ENCODE measurements at regions not wholly inside any gene's neighbourhood (a gene's known extent, or its start where the extent isn't known, plus 50 kb on each side); places are given as distances from the start of the nearest gene placed in this dataset.

DNA sequence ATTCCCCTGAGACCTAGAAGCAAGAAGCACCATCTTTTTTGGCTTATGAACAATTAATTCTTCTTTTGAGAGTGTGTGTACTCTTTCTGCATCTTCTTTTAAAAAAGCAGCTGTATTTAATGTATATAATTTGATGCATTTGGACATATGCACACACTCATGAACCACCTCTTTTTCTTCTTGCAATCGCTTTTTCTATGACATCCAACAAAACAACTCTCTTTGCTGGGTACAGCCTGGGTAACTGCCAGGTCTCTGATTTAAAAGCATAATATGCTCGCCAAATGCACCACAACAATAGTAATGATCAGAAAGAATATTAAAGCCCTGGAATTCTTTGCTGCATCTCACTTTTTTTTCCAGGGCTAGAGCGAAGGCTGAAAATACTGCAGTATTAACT is 97.3 kb downstream of the HAPSTR1 start:
- intact Hi-C loops (cut with DNase I, micrococcal nuclease): no loop called here
- DNase-seq (no peak), ATAC-seq (no peak)
- no peak overlapping the region for H3K4me3 Mint-ChIP-seq
- H3K4me1 Mint-ChIP-seq: no peaks in the 10 kb centered on the region
- CTCF ChIA-PET: no interaction called here
- H3K27me3 Mint-ChIP-seq: no peaks in the 10 kb centered on the region
- H3K27ac Mint-ChIP-seq: no peak overlapping the region
- POLR2A ChIA-PET: no interaction called here
- no peaks in the 10 kb centered on the region for H3K9me3 Mint-ChIP-seq (ENCODE audit: low read depth)
- H3K36me3 Mint-ChIP-seq (ENCODE audit: low read depth): no peaks in the 10 kb centered on the region

DNA sequence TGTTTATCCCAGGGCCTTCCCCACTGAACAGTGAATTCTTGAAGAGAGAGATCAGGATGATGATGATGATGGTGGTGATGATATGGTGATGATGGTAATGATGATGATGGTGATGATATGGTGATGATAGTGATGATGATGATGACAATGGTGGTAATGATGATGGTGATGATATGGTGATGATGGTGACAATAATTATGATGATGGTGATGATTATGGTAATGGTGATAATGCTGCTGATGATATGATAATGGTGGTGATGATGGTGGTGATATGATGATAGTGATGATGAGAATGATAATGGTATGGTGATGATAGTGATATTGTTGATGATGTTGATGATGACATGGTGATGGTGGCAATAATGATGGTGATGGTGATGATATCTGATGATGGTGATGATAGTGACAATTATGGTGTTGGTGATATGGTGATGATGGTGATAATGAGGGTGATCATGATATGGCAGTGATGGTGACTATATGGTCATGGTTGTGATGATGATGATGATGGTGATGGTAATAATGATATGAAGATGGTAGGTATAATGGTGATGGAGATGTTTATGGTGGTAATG is 99.9 kb downstream of the HAPSTR1 start:
- Mint-ChIP-seq H3K4me1 (no peaks in the 10 kb centered on the region), H3K27ac (no peak overlapping the region), H3K4me3 (no peak overlapping the region), H3K9me3 (ENCODE audit: low read depth) (no peaks in the 10 kb centered on the region), H3K36me3 (ENCODE audit: low read depth) (no peaks in the 10 kb centered on the region), H3K27me3 (no peaks in the 10 kb centered on the region)
- ChIA-PET POLR2A (no interaction called here), CTCF (no interaction called here)
- ATAC-seq (no peak), DNase-seq (no peak)
- intact Hi-C loops (cut with DNase I, micrococcal nuclease): no loop called here

DNA sequence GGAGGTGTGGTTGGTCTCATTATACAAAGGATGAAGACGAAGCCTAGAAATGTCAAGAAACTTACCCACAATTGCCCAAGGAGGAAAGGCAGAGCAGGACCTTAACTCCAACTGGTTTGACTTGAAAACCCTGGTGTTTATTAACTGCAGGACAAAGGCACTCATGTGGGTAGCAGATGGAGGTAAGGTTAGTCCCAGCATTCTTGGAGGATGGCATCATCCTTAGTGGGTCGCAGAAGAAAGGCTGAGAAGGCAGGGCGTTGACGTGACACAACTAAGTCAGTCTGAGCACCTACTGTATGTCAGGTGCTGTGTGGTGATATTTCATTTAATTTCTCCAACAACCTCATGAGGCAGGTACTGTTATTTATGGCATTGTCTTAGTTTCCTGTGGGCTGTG is 101.3 kb downstream of the HAPSTR1 start:
- no peak overlapping the region for H3K4me3 Mint-ChIP-seq
- no peaks in the 10 kb centered on the region for H3K36me3 Mint-ChIP-seq (ENCODE audit: low read depth)
- ChIA-PET CTCF (no interaction called here), POLR2A (no interaction called here)
- no peak overlapping the region for H3K27ac Mint-ChIP-seq
- H3K4me1 Mint-ChIP-seq: no peaks in the 10 kb centered on the region
- intact Hi-C loops (cut with DNase I, micrococcal nuclease): no loop called here
- no peaks in the 10 kb centered on the region for H3K27me3 Mint-ChIP-seq
- no peaks in the 10 kb centered on the region for H3K9me3 Mint-ChIP-seq (ENCODE audit: low read depth)
- ATAC-seq (no peak), DNase-seq (no peak)

DNA sequence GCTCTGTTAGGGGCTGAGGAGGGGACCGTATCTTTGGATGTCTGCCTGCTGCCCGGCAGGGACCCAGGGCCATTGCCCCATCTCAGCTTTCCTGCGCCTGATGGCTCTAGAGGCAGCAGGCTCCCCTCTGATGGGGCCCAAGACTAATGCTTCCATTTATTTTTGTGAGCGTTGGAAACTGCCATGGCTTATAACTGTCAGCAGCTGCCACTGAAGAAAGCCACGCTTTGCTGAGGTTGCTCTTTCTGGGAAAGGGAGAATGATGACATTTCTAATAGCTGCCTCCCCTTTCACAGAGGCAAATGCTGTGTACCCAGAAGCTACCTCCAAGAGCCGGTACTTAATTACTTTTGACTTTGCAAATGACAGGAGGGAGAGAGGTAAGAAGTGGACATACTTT is 103.8 kb downstream of the HAPSTR1 start:
- Mint-ChIP-seq H3K36me3 (ENCODE audit: low read depth) (no peaks in the 10 kb centered on the region), H3K4me3 (no peak overlapping the region), H3K27ac (no peak overlapping the region), H3K4me1 (no peaks in the 10 kb centered on the region), H3K27me3 (peaks cover 4% of the 10 kb centered on the region), H3K9me3 (ENCODE audit: low read depth) (no peaks in the 10 kb centered on the region)
- ChIA-PET POLR2A (no interaction called here), CTCF (no interaction called here)
- ATAC-seq (no peak), DNase-seq (no peak)
- intact Hi-C loops (cut with DNase I, micrococcal nuclease): no loop called here

DNA sequence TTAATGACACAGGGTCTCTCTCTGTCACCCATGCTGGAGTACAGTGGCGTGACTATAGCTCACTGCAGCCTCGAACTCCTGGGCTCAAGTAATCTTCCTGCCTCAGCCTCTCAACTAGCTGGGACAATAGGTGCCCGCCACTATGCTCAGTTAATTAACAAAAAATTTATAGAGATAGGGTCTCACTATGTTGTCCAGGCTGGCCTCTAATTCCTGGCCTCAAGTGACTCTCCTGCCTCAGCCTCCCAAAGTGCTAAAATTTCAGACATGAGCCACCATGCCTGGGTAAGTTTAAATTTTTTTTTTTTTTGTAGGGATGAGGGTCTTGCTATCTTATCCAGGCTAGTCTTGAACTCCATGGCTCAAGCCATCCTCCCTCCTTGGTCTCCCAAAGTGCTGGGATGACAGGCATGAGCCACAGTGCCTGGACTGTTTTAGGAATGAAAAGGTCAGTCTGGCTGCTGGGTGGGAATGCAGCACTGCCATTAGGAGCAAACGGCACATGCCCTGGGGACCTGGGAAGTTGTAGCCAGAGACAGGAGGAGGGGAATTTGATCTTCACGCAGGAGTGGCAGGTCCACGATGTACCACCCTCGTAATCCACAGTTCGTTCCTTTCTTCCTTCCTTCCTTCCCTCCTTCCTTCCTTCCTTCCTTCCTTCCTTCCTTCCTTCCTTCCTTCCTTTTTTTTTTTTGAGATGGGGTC is 106.7 kb downstream of the HAPSTR1 start:
- ATAC-seq (no peak), DNase-seq (no peak)
- Mint-ChIP-seq H3K9me3 (ENCODE audit: low read depth) (no peaks in the 10 kb centered on the region), H3K4me1 (no peaks in the 10 kb centered on the region), H3K4me3 (no peak overlapping the region), H3K36me3 (ENCODE audit: low read depth) (no peaks in the 10 kb centered on the region), H3K27ac (no peak overlapping the region), H3K27me3 (peaks cover 6% of the 10 kb centered on the region)
- ChIA-PET CTCF (no interaction called here), POLR2A (no interaction called here)
- intact Hi-C loops (cut with DNase I, micrococcal nuclease): no loop called here

DNA sequence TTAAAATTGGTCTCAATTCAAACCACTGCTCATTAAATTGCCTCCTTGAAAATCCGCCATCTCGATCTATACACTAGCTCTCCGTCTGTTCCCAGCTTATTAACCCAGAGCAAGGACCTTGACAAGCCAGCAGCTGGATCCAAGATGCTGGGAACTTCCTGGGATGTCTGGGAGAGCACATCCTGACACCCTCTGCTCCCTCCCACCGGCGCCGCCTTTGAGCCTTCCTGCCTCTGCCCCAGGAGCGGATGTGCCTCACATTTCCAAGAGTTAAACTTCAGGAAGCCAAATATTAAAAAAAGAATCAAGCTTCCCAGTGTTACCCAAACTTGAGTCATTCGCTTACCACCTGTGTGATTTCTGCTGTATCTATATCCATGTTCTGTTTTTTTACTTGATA is 107.9 kb downstream of the HAPSTR1 start:
- H3K27ac Mint-ChIP-seq: no peak overlapping the region
- POLR2A ChIA-PET: no interaction called here
- CTCF ChIA-PET: no interaction called here
- intact Hi-C loops (cut with DNase I, micrococcal nuclease): no loop called here
- no peaks in the 10 kb centered on the region for H3K4me1 Mint-ChIP-seq
- no peaks in the 10 kb centered on the region for H3K36me3 Mint-ChIP-seq (ENCODE audit: low read depth)
- DNase-seq: no peak
- peaks cover 10% of the 10 kb centered on the region for H3K27me3 Mint-ChIP-seq
- H3K4me3 Mint-ChIP-seq: no peak overlapping the region
- H3K9me3 Mint-ChIP-seq (ENCODE audit: low read depth): no peaks in the 10 kb centered on the region
- no peak for ATAC-seq

DNA sequence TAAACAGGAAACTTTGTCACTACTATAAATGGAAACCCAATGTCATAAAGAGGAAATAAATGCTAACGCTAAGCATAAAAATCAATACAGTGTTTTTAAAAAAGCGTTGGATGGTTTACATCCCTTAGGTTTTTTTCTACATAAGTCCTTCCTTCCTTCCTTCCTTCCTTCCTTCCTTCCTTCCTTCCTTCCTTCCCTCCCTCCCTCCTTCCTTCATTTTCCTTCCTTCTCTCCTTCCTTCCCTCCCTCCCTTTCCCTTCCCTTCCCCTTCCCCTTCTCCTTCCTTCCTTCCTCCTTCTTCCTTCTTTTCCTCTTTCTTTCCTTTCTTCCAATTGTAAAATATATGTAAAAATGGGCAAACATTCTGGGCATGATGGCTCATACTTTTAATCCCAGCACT is 108.3 kb downstream of the HAPSTR1 start:
- ATAC-seq (no peak), DNase-seq (no peak)
- ChIA-PET POLR2A (no interaction called here), CTCF (no interaction called here)
- Mint-ChIP-seq H3K27me3 (peaks cover 10% of the 10 kb centered on the region), H3K4me1 (no peaks in the 10 kb centered on the region), H3K36me3 (ENCODE audit: low read depth) (no peaks in the 10 kb centered on the region), H3K9me3 (ENCODE audit: low read depth) (no peaks in the 10 kb centered on the region), H3K27ac (no peak overlapping the region), H3K4me3 (no peak overlapping the region)
- intact Hi-C loops (cut with DNase I, micrococcal nuclease): no loop called here

DNA sequence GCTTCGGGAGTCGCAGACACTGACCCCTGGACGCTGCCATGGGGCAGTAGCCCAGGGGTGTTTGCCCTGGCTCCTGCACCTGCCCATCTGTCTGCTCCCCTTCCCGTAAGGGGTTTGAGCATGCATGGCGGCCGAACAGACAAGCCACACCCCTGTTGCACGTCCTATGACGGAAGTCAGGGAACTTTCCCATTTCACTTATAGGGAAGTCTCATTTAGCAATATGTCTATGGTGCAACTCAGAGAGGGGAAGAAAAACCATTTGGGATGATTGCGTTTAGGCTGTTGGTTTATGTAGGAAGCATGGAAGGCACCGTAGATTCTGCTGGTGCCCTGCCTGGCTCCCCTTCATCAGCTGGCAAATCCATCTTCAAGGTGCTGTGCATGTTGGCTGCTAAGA is 112.5 kb downstream of the HAPSTR1 start:
- Mint-ChIP-seq H3K4me1 (no peaks in the 10 kb centered on the region), H3K27ac (no peak overlapping the region), H3K27me3 (peaks cover 17% of the 10 kb centered on the region), H3K4me3 (no peak overlapping the region), H3K9me3 (ENCODE audit: low read depth) (no peaks in the 10 kb centered on the region), H3K36me3 (ENCODE audit: low read depth) (no peaks in the 10 kb centered on the region)
- no peak for ATAC-seq
- ChIA-PET POLR2A (no interaction called here), CTCF (no interaction called here)
- no peak for DNase-seq
- intact Hi-C loops (cut with DNase I, micrococcal nuclease): no loop called here

DNA sequence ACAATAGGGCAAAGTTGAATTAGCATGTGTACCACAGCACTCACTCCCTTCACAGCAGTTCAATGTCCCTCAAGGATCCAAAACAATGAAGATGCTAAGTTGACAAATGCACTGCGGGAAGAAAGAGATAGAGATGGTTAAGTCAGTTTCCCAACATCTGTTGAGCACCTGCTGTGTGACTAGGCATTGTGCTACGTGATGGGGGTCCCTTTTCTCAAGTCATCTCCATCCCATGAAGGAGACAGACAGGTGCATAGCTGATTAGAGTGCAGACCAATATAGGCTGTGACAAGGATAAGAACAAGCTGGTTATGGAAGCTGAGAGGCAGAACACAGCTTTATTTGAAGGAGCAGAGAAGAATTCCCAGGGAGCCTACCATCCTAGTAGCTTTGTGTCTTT is 114.2 kb downstream of the HAPSTR1 start:
- no peak for ATAC-seq
- Mint-ChIP-seq H3K9me3 (ENCODE audit: low read depth) (no peaks in the 10 kb centered on the region), H3K36me3 (ENCODE audit: low read depth) (no peaks in the 10 kb centered on the region), H3K4me3 (no peak overlapping the region), H3K4me1 (no peaks in the 10 kb centered on the region), H3K27me3 (peaks cover 14% of the 10 kb centered on the region), H3K27ac (no peak overlapping the region)
- no peak for DNase-seq
- CTCF ChIA-PET: no interaction called here
- POLR2A ChIA-PET: no interaction called here
- intact Hi-C loops (cut with DNase I, micrococcal nuclease): no loop called here

DNA sequence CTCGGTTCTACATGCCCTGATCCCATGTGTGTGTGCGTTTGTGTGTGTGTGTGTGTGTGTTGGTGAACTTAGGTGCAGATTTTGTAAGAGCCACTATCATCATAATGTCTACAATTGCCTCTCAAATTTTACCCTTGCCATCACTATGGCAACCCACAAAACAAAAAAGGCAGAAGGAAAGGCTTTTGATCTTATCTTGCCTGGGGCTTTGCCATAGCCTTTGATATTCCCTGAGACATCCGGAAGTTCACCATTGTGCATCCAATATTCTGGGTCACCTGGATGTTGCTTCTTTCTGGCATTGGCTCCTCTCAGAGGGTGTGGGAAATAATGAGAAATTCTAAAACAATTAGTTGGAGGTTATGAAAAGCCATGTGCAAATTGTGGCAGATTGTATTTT is 114.7 kb downstream of the HAPSTR1 start:
- DNase-seq (no peak), ATAC-seq (no peak)
- H3K4me3 Mint-ChIP-seq: no peak overlapping the region
- H3K4me1 Mint-ChIP-seq: no peaks in the 10 kb centered on the region
- H3K36me3 Mint-ChIP-seq (ENCODE audit: low read depth): no peaks in the 10 kb centered on the region
- H3K27me3 Mint-ChIP-seq: peaks cover 14% of the 10 kb centered on the region
- no peaks in the 10 kb centered on the region for H3K9me3 Mint-ChIP-seq (ENCODE audit: low read depth)
- H3K27ac Mint-ChIP-seq: no peak overlapping the region
- intact Hi-C loops (cut with DNase I, micrococcal nuclease): no loop called here
- CTCF ChIA-PET: no interaction called here
- POLR2A ChIA-PET: no interaction called here

DNA sequence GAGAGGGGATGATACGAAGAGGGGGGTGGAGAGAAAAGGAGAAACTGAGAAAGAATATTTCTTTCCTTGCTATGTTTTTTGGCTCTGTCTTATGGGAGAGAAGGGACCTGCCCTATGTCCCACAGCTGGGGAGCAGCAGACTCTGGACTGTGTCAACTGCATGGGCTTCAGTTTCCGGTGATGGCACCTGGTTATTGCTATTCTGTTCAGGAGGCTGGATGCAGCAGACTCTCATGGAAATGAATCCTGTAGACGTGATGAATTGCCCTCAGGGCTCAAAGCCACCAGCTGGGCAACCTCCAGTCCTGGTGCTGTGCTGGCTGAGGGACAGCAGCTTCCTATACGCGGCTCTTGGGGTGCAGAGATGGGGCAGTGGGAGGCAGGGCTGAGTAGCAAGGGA is 121.2 kb downstream of the HAPSTR1 start:
- DNase-seq (no peak), ATAC-seq (no peak)
- no peak overlapping the region for H3K27ac Mint-ChIP-seq
- peaks cover 4% of the 10 kb centered on the region for H3K27me3 Mint-ChIP-seq
- no peak overlapping the region for H3K4me3 Mint-ChIP-seq
- ChIA-PET CTCF (no interaction called here), POLR2A (no interaction called here)
- no peaks in the 10 kb centered on the region for H3K36me3 Mint-ChIP-seq (ENCODE audit: low read depth)
- H3K4me1 Mint-ChIP-seq: no peaks in the 10 kb centered on the region
- no peaks in the 10 kb centered on the region for H3K9me3 Mint-ChIP-seq (ENCODE audit: low read depth)
- intact Hi-C loops (cut with DNase I, micrococcal nuclease): no loop called here

DNA sequence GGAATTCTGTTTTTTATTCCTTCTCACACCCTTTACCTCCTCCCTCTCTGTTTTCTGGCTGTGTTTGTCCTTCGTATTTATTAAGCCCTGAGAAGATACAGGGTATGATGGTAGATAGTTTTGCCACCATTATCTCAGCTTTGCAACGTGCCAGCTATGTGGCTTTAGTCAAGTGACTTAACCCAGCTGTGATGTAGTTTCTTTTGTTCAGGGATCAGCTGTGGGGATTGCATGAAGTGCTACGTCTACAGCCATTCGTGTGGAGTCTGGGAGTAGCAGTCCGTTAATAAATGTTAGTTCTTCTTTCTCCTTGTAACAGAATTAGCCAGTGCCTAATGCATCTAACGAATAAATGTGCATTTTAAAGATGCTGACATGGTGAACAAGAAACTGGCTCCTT is 128.4 kb downstream of the HAPSTR1 start:
- H3K4me1 Mint-ChIP-seq: no peaks in the 10 kb centered on the region
- ATAC-seq: no peak

More for the DNA sequence above, 128.4 kb downstream of the HAPSTR1 start:
- intact Hi-C loops (cut with DNase I, micrococcal nuclease): no loop called here
- DNase-seq: no peak
- Mint-ChIP-seq H3K27me3 (no peaks in the 10 kb centered on the region), H3K36me3 (ENCODE audit: low read depth) (no peaks in the 10 kb centered on the region), H3K27ac (no peak overlapping the region), H3K9me3 (ENCODE audit: low read depth) (peaks cover 2% of the 10 kb centered on the region), H3K4me3 (no peak overlapping the region)
- ChIA-PET POLR2A (no interaction called here), CTCF (no interaction called here)

All from activated CD4-positive, alpha-beta T cell treated with anti-CD3 and anti-CD28 coated beads for 36 hours (primary cell).